IMR-90 (cell line): ENCODE measurements at regions not wholly inside any gene's neighbourhood (a gene's known extent, or its start where the extent isn't known, plus 50 kb on each side); places are given as distances from the start of the nearest gene placed in this dataset.

Source experiments
- ATAC-seq: fragments of 200-7000 bp; cut with Tn5 transposase; 2 replicates; pipeline ENCODE4 v1.9.1; 2020; ENCODE audit warnings: low read depth, mild to moderate bottlenecking, moderate library complexity
- BruUV-seq: library from RNA; stranded (reverse); fragments of 400-500 nt; replicated peaks from 2 replicates; lab custom pipeline; 2021; lab: Mats Ljungman, UMichigan
- CTCF ChIA-PET: fragments of 300-600 bp; formaldehyde crosslinking; extraction: SDS; loops from one replicate; lab custom pipeline; 2021; ENCODE audit warnings: antibody characterized with exemption; lab: Yijun Ruan, JAX
- POLR2A ChIA-PET: fragments of 300-600 bp; sonication (Branson Sonifier 250); formaldehyde crosslinking; loops from one replicate; lab custom pipeline; 2022; ENCODE audit warnings: antibody characterized with exemption; ENCODE audit not compliant: unreplicated experiment; lab: Charles Lee
- DNase-seq: peaks from one replicate; pipeline ENCODE4 v3.0.0; 2013
- H2AFZ ChIP-seq: replicated peaks from 2 replicates; pipeline ENCODE3; 2013; ENCODE audit warnings: low read length, mild to moderate bottlenecking; ENCODE audit not compliant: poor library complexity
- H2AK5ac ChIP-seq: 2 replicates; pipeline ENCODE4 v1.6.1; 2013; ENCODE audit warnings: low read depth, low read length, inconsistent platforms
- H2AK9ac ChIP-seq: replicated peaks from 2 replicates; pipeline ENCODE3; 2013; ENCODE audit warnings: mild to moderate bottlenecking, low read depth, low read length, moderate library complexity; ENCODE audit not compliant: poor library complexity
- H2BK120ac ChIP-seq: 2 replicates; pipeline ENCODE4 v1.6.1; 2013; ENCODE audit warnings: low read depth, low read length, inconsistent platforms
- H2BK15ac ChIP-seq: 3 replicates; pipeline ENCODE4 v1.6.1; 2013; ENCODE audit warnings: low read depth, low read length, inconsistent platforms
- H2BK20ac ChIP-seq: 2 replicates; pipeline ENCODE4 v1.6.1; 2013; ENCODE audit warnings: low read depth, mild to moderate bottlenecking, inconsistent platforms, low read length, moderate library complexity
- H2BK5ac ChIP-seq: 2 replicates; pipeline ENCODE4 v1.6.1; 2013; ENCODE audit warnings: mild to moderate bottlenecking, low read depth, low read length, inconsistent platforms; ENCODE audit not compliant: poor library complexity, severe bottlenecking
- H3K14ac ChIP-seq: replicated peaks from 2 replicates; pipeline ENCODE4 v1.6.1; 2013; ENCODE audit warnings: low read depth, low read length, inconsistent platforms
- H3K18ac ChIP-seq: 2 replicates; pipeline ENCODE4 v1.6.1; 2013; ENCODE audit warnings: low read depth, low read length, control low read depth
- H3K23ac ChIP-seq: 2 replicates; pipeline ENCODE4 v1.6.1; 2013; ENCODE audit warnings: low read depth, low read length, inconsistent platforms
- H3K27ac ChIP-seq: 2 replicates; pipeline ENCODE4 v1.5.1; 2013; ENCODE audit warnings: mild to moderate bottlenecking, control low read depth, low read length; ENCODE audit not compliant: insufficient read depth
- H3K27me3 ChIP-seq: 2 replicates; pipeline ENCODE4 v1.6.1; 2013; ENCODE audit warnings: low read length; ENCODE audit not compliant: control insufficient read depth, insufficient read depth
- H3K36me3 ChIP-seq: 2 replicates; pipeline ENCODE4 v1.6.1; 2013; ENCODE audit warnings: low read length, mixed read lengths; ENCODE audit not compliant: control insufficient read depth, insufficient read depth
- H3K4ac ChIP-seq: 2 replicates; pipeline ENCODE4 v1.6.1; 2013; ENCODE audit warnings: low read depth, low read length, inconsistent platforms
- H3K4me1 ChIP-seq: 2 replicates; pipeline ENCODE4 v1.6.1; 2013; ENCODE audit warnings: low read length, mixed read lengths; ENCODE audit not compliant: control insufficient read depth, insufficient read depth
- H3K4me2 ChIP-seq: 2 replicates; pipeline ENCODE4 v1.6.1; 2013; ENCODE audit warnings: low read depth, mild to moderate bottlenecking, control low read depth, low read length, moderate library complexity
- H3K4me3 ChIP-seq: 2 replicates; pipeline ENCODE4 v1.5.1; 2013; ENCODE audit warnings: low read depth, mild to moderate bottlenecking, control low read depth, low read length, moderate library complexity; ENCODE audit not compliant: insufficient read depth
- H3K56ac ChIP-seq: 2 replicates; pipeline ENCODE4 v1.6.1; 2013; ENCODE audit warnings: low read length, inconsistent platforms; ENCODE audit not compliant: insufficient read depth; ENCODE audit errors: extremely low read depth
- H3K79me1 ChIP-seq, 2 experiments: 2 replicates each; pipeline ENCODE4 v1.6.1; 2013; ENCODE audit warnings: low read length in 2 of 2, inconsistent platforms in 1 of 2, low read depth in 1 of 2
- H3K9ac ChIP-seq: 2 replicates; pipeline ENCODE4 v1.6.1; 2013; ENCODE audit warnings: low read depth, low read length, control low read depth
- H3K9me1 ChIP-seq: 2 replicates; pipeline ENCODE4 v1.6.1; 2013; ENCODE audit warnings: low read length, inconsistent platforms; ENCODE audit not compliant: insufficient read depth
- H3K9me3 ChIP-seq: 2 replicates; pipeline ENCODE4 v1.6.1; 2013; ENCODE audit warnings: low read length; ENCODE audit not compliant: control insufficient read depth, insufficient read depth
- H4K20me1 ChIP-seq: 2 replicates; pipeline ENCODE4 v1.6.1; 2013; ENCODE audit warnings: low read length, inconsistent platforms; ENCODE audit not compliant: insufficient read depth
- H4K5ac ChIP-seq: 2 replicates; pipeline ENCODE4 v1.6.1; 2013; ENCODE audit warnings: mild to moderate bottlenecking, low read depth, low read length, control low read depth
- H4K8ac ChIP-seq, 2 experiments: 2 replicates each; pipeline ENCODE4 v1.6.1; 2013; ENCODE audit warnings: low read depth in 2 of 2, low read length in 2 of 2, control low read depth in 1 of 2, inconsistent platforms in 1 of 2
- H4K91ac ChIP-seq: 2 replicates; pipeline ENCODE4 v1.6.1; 2013; ENCODE audit warnings: low read depth, low read length, inconsistent platforms; ENCODE audit not compliant: insufficient read depth
- BHLHE40 ChIP-seq: fragments of 150-350 bp; IDR thresholded peaks from 2 replicates; pipeline ENCODE4 v1.6.1; 2016; ENCODE audit warnings: mild to moderate bottlenecking, low read depth, low read length
- CEBPB ChIP-seq: IDR thresholded peaks from 2 replicates; pipeline ENCODE4 v1.6.1; 2012; ENCODE audit warnings: low read depth, low read length, improper control_type of control experiment
- CHD1 ChIP-seq: IDR thresholded peaks from 2 replicates; pipeline ENCODE4 v1.6.1; 2012; ENCODE audit warnings: low read depth, low read length, improper control_type of control experiment
- CTCF ChIP-seq: conservative IDR thresholded peaks from 2 replicates; pipeline ENCODE4 v1.5.1; 2012; ENCODE audit warnings: mild to moderate bottlenecking, low read depth, low read length, improper control_type of control experiment
- ELK1 ChIP-seq: fragments of 150-350 bp; IDR thresholded peaks from 2 replicates; pipeline ENCODE4 v1.6.1; 2016; ENCODE audit warnings: low read depth, mild to moderate bottlenecking, low read length, moderate library complexity, borderline replicate concordance
- FOS ChIP-seq: fragments of 150-350 bp; IDR thresholded peaks from 2 replicates; pipeline ENCODE4 v1.6.1; 2016; ENCODE audit warnings: low read depth, low read length
- MAFK ChIP-seq: IDR thresholded peaks from 2 replicates; pipeline ENCODE4 v1.6.1; 2012; ENCODE audit warnings: low read depth, low read length, improper control_type of control experiment
- MAZ ChIP-seq: IDR thresholded peaks from 2 replicates; pipeline ENCODE4 v1.6.1; 2012; ENCODE audit warnings: low read depth, mild to moderate bottlenecking, low read length, improper control_type of control experiment, moderate library complexity, borderline replicate concordance
- MXI1 ChIP-seq: IDR thresholded peaks from 2 replicates; pipeline ENCODE4 v1.6.1; 2012; ENCODE audit warnings: low read depth, mild to moderate bottlenecking, low read length, moderate library complexity, borderline replicate concordance
- NFE2L2 ChIP-seq: fragments of 150-350 bp; IDR thresholded peaks from 2 replicates; pipeline ENCODE4 v1.6.1; 2016; ENCODE audit warnings: low read depth, mild to moderate bottlenecking, low read length
- POLR2A ChIP-seq: IDR thresholded peaks from 2 replicates; pipeline ENCODE4 v1.6.1; 2012; ENCODE audit warnings: mild to moderate bottlenecking, low read depth, low read length
- RAD21 ChIP-seq: IDR thresholded peaks from 2 replicates; pipeline ENCODE4 v1.6.1; 2012; ENCODE audit warnings: low read length, improper control_type of control experiment
- RCOR1 ChIP-seq: IDR thresholded peaks from 2 replicates; pipeline ENCODE4 v1.6.1; 2012; ENCODE audit warnings: mild to moderate bottlenecking, low read length, improper control_type of control experiment; ENCODE audit not compliant: insufficient replicate concordance
- RFX5 ChIP-seq: IDR thresholded peaks from 2 replicates; pipeline ENCODE4 v1.8.0; 2012; ENCODE audit warnings: low read depth, mild to moderate bottlenecking, low read length, moderate library complexity
- SMC3 ChIP-seq: fragments of 150-350 bp; IDR thresholded peaks from 2 replicates; pipeline ENCODE4 v1.6.1; 2016; ENCODE audit warnings: low read depth, mild to moderate bottlenecking, antibody characterized with exemption, low read length, moderate library complexity
- USF2 ChIP-seq: fragments of 150-350 bp; IDR thresholded peaks from 2 replicates; pipeline ENCODE4 v1.6.1; 2017; ENCODE audit warnings: mild to moderate bottlenecking, antibody characterized with exemption, low read length, low read depth
- WGBS, 2 experiments: methylation state at CpG; one replicate each; pipeline versions ENCODE4 v1.1.5 to v1.1.7; 2013; ENCODE audit warnings: missing lambda C conversion rate in 2 of 2; ENCODE audit not compliant: insufficient read length in 1 of 2; ENCODE audit errors: extremely low coverage in 2 of 2; 5-methylcytosine and 5-hydroxymethylcytosine counted together
- dilution Hi-C: fragments of 300-500 bp; cut with HindIII; formaldehyde crosslinking; loops from one replicate; pipeline ENCODE4 v1.14.3; 2018; ENCODE audit warnings: low sequenced_read_pairs; ENCODE audit not compliant: unreplicated experiment
- in situ Hi-C: fragments of 300-500 bp; cut with MboI; formaldehyde crosslinking; loops from 3 replicates; pipeline ENCODE4 v1.14.3; 2019; ENCODE audit warnings: low sequenced_read_pairs, inconsistent platforms, mixed read lengths
- intact Hi-C: fragments of 100-400 bp; cut with micrococcal nuclease; formaldehyde crosslinking; loops from 2 replicates; pipeline ENCODE4 v1.10.0; 2022

- H3K36me3 ChIP-seq, result no peaks in the 10 kb centered on the region
- no TSS peak for BruUV-seq
- no peak overlapping the region for H2AK9ac ChIP-seq
- no peak overlapping the region for H3K4me3 ChIP-seq
- no peak overlapping the region for H2AFZ ChIP-seq
- dilution Hi-C loops (no loop called here), intact Hi-C loops (loop anchor here (1.0 kb wide), 1 partner anchor 122 kb away; no protein-coding TSS in a partner anchor), in situ Hi-C loops (no loop called here)
- H3K14ac ChIP-seq, result no peak overlapping the region
- ChIA-PET POLR2A (no interaction called here), CTCF (no interaction called here)
- no peak overlapping the region for H2BK5ac ChIP-seq
- peaks cover 2% of the 10 kb centered on the region; the same call in 1 of the 2 replicates for H3K27me3 ChIP-seq
- no peak overlapping the region for H3K4ac ChIP-seq
- no peaks in the 10 kb centered on the region for H3K9me3 ChIP-seq
- H2BK15ac ChIP-seq, result no peak overlapping the region
- no peak overlapping the region for H3K56ac ChIP-seq
- H4K8ac ChIP-seq, result no peak overlapping the region
- DNase-seq (no peak), ATAC-seq (no peak)
- no peaks in the 10 kb centered on the region for H3K9me1 ChIP-seq
- no peak overlapping the region for H2BK20ac ChIP-seq
- TF ChIP-seq ELK1 (no peak), USF2 (no peak), FOS (no peak), CTCF (no peak), POLR2A (no peak), BHLHE40 (no peak), CHD1 (no peak), NFE2L2 (no peak), RFX5 (no peak), CEBPB (no peak), RAD21 (no peak), MXI1 (no peak), SMC3 (no peak), MAFK (no peak), MAZ (no peak), RCOR1 (no peak)
- WGBS, 2 experiments, result 74% methylated on average over 3 of the region's 6 CpGs; no CpG with 5 or more reads in 1 of the 2 experiments
- H3K9ac ChIP-seq, result no peak overlapping the region
- no peaks in the 10 kb centered on the region for H3K79me1 ChIP-seq
- H3K4me1 ChIP-seq, result no peaks in the 10 kb centered on the region
- no peak overlapping the region for H3K23ac ChIP-seq
- H4K20me1 ChIP-seq, result no peaks in the 10 kb centered on the region
- no peak overlapping the region for H4K5ac ChIP-seq
- no peak overlapping the region for H3K18ac ChIP-seq
- no peak overlapping the region for H4K91ac ChIP-seq
- H3K4me2 ChIP-seq, result no peak overlapping the region
- H2BK120ac ChIP-seq, result no peak overlapping the region
- H2AK5ac ChIP-seq, result no peak overlapping the region
- H3K27ac ChIP-seq, result no peak overlapping the region
Observed at GRCh38 chr13:24606486-24607170, 73.6 kb upstream of the ATP12A start.
